Spleen (tissue), 11 donors: ENCODE measurements at regions not wholly inside any gene's neighbourhood (a gene's known extent, or its start where the extent isn't known, plus 50 kb on each side); places are given as distances from the start of the nearest gene placed in this dataset.
A peak's percentile ranks its signal among the peaks of the same experiment; 100 is the strongest.

Source experiments
- DNase-seq: peaks from one replicate; pipeline ENCODE4 v3.0.0-alpha.2; 2020
- H3K27ac ChIP-seq, 8 donors: fragments of 200-600 bp; sonication (generic) in 7 of 8; 1 replicate in 4 of 8; 2 replicates in 4 of 8; pipeline versions ENCODE4 v1.5.0 to v1.8.0; 2016 to 2021; ENCODE audit warnings: inconsistent platforms in 4 of 8, mild to moderate bottlenecking in 4 of 8, moderate library complexity in 1 of 8
- H3K27me3 ChIP-seq, 7 donors: fragments of 200-600 bp; sonication (generic) in 6 of 7; replicated peaks in 1 of 7; 1 replicate in 4 of 7; 2 replicates in 3 of 7; pipeline versions ENCODE4 v1.5.0 to v1.8.0; 2016 to 2021; ENCODE audit warnings: inconsistent platforms in 3 of 7, mild to moderate bottlenecking in 1 of 7
- H3K36me3 ChIP-seq, 6 donors: fragments of 200-600 bp; sonication (generic) in 5 of 6; 1 replicate in 4 of 6; 2 replicates in 2 of 6; pipeline versions ENCODE4 v1.5.0 to v1.8.0; 2016 to 2021; ENCODE audit warnings: inconsistent platforms in 2 of 6
- H3K4me1 ChIP-seq, 6 donors: fragments of 200-600 bp; sonication (generic) in 5 of 6; 1 replicate in 3 of 6; 2 replicates in 3 of 6; pipeline versions ENCODE4 v1.5.0 to v1.8.0; 2016 to 2021; ENCODE audit warnings: inconsistent platforms in 3 of 6
- H3K4me3 ChIP-seq, 8 donors: fragments of 200-600 bp; sonication (generic) in 7 of 8; 1 replicate in 4 of 8; 2 replicates in 4 of 8; pipeline versions ENCODE4 v1.5.0 to v1.8.0; 2016 to 2021; ENCODE audit warnings: inconsistent platforms in 4 of 8, mild to moderate bottlenecking in 4 of 8, moderate library complexity in 2 of 8
- H3K9me3 ChIP-seq, 8 donors: fragments of 200-600 bp; sonication (generic) in 7 of 8; 1 replicate in 4 of 8; 2 replicates in 4 of 8; pipeline versions ENCODE4 v1.5.0 to v1.8.0; 2016 to 2021; ENCODE audit warnings: inconsistent platforms in 4 of 8
- POLR2A ChIP-seq, 3 donors: fragments of 450-650 bp; IDR thresholded peaks; one replicate each; pipeline ENCODE4 v1.5.1; 2017; ENCODE audit warnings: antibody characterized with exemption in 3 of 3, mild to moderate bottlenecking in 1 of 3
- POLR2AphosphoS5 ChIP-seq, 3 donors: sonication (generic); formaldehyde crosslinking; IDR thresholded peaks; one replicate each; pipeline ENCODE4 v1.5.1; 2017; ENCODE audit warnings: antibody characterized with exemption in 3 of 3
- WGBS, 5 donors: extraction: QIAGEN DNeasy Blood & Tissue Kit in 3 of 5; methylation state at CpG; one replicate each; pipeline versions ENCODE4 v1.1.5 to v1.1.7; 2013 to 2018; 5-methylcytosine and 5-hydroxymethylcytosine counted together
- intact Hi-C: fragments of 100-400 bp; cut with DNase I; formaldehyde crosslinking; loops from one replicate; pipeline ENCODE4 v1.15.0; 2023; ENCODE audit warnings: low total_unique reads
- TF ChIP-seq, protein P1 (sequence below), 11 experiments: fragments of 200-600 bp in 7 of 11; fragments of 450-650 bp in 4 of 11; sonication (generic) in 4 of 11; IDR thresholded peaks in 8 of 11; conservative IDR thresholded peaks in 3 of 11; 1 replicate in 7 of 11; 2 replicates in 4 of 11; pipeline versions ENCODE4 v1.4.0 to v1.8.0; 2016 to 2021; ENCODE audit warnings: antibody characterized with exemption in 11 of 11, inconsistent platforms in 4 of 11, mild to moderate bottlenecking in 1 of 11
- donor health status: healthy with polysubstance abuse.
- donor health status: DM: no; HTN: no; CAD: no; lungs with moderate emphysema.
- donor health status: DM: no; HTN: no; CAD: no.
- donor health status: Bipolar disorder and iron deficiency.
- donor health status: healthy.
- donor health status: DM: no; HTN: no; CAD: no.
- donor health status: DM: yes; HTN: yes; CAD: no.

DNA sequence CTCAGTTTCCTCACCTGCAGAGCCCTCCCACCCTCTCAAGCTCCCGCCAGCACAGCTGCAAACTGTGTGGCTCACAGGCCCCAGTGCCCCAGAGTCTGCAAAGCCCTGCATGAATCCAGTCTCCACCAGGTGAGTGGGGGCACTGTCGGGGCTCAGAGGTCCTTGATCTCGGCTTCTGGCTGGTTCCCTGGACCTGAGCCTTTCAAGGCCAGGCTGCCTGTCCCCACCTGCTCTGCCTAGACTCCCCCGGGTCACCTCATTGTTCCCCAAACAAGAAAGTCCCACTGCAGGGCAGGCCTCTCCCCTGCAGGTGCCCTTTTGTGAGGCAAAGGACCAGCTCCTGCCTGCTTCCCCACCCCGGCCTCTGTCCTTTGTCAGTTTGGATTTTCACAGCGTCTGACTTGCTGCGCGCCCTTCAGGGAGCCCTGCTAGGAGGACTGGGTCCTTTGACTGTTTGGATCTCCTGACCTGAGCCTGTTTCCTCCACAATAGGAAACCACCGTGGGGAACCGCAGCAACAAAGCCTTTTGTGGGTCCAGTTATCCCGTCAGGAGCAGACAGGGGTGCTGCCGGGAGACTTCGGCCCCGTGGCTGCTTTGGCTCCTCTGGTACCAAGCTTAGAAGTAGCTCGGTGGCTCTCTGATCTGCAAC, 200.5 kb upstream of the HDAC4 start:
- peaks cover 0 to 31% (median 10%) of the 10 kb centered on the region in 6 donors for H3K4me1 ChIP-seq
- TF ChIP-seq POLR2AphosphoS5 (IDR thresholded peaks at IDR 0.05) (no peak), POLR2A (IDR thresholded peaks at IDR 0.05) (no peak)
- TF ChIP-seq, protein P1, sequence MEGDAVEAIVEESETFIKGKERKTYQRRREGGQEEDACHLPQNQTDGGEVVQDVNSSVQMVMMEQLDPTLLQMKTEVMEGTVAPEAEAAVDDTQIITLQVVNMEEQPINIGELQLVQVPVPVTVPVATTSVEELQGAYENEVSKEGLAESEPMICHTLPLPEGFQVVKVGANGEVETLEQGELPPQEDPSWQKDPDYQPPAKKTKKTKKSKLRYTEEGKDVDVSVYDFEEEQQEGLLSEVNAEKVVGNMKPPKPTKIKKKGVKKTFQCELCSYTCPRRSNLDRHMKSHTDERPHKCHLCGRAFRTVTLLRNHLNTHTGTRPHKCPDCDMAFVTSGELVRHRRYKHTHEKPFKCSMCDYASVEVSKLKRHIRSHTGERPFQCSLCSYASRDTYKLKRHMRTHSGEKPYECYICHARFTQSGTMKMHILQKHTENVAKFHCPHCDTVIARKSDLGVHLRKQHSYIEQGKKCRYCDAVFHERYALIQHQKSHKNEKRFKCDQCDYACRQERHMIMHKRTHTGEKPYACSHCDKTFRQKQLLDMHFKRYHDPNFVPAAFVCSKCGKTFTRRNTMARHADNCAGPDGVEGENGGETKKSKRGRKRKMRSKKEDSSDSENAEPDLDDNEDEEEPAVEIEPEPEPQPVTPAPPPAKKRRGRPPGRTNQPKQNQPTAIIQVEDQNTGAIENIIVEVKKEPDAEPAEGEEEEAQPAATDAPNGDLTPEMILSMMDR (IDR thresholded peaks at IDR 0.05 in 8 of 11, conservative IDR thresholded peaks at IDR 0.05 in 3 of 11), result no peak
- peak; percentile 49 for DNase-seq
- no peaks in the 10 kb centered on the region for H3K36me3 ChIP-seq
- peaks cover 0 to 6% (median 0%) of the 10 kb centered on the region in 7 donors for H3K27me3 ChIP-seq
- no peak overlapping the region for H3K4me3 ChIP-seq
- H3K9me3 ChIP-seq, result no peaks in the 10 kb centered on the region
- WGBS, 5 donors, result 78 to 83% (median 82%) methylated on average over 14 to 15 of the region's 15 CpGs
- no peak overlapping the region for H3K27ac ChIP-seq
- intact Hi-C loops, result no loop called here

DNA sequence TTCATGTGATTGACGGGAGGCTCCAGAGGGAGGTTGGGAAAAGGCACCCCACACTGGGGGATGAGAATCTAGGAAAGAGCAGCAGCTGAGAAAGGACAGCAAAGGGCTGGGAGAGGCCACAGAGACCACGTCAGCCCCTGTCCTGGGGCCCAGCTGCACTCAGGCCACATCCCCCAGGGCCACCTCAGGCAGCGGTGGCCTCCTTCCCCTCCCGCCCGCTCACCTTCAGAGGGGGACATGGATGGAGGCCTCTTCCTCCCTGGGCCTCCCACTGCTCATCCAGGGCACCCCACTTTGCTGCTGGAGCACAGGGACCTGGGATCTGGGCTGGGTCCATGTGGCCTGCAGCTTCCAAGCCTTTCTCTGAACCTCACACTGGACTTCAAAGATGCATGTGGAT, 199.8 kb upstream of the HDAC4 start:
- DNase-seq, result peak; percentile 32
- Histone ChIP-seq H3K9me3 (no peaks in the 10 kb centered on the region), H3K4me1 (peaks cover 0 to 25% (median 5%) of the 10 kb centered on the region in 6 donors), H3K4me3 (no peak overlapping the region), H3K27ac (no peak overlapping the region), H3K27me3 (peaks cover 0 to 6% (median 0%) of the 10 kb centered on the region in 7 donors), H3K36me3 (no peaks in the 10 kb centered on the region)
- WGBS, 5 donors, result 68 to 77% (median 75%) methylated on average over 5 of the region's 5 CpGs
- intact Hi-C loops, result no loop called here
- TF ChIP-seq POLR2AphosphoS5 (IDR thresholded peaks at IDR 0.05) (no peak), POLR2A (IDR thresholded peaks at IDR 0.05) (no peak)
- TF ChIP-seq, protein P1 (IDR thresholded peaks at IDR 0.05 in 8 of 11, conservative IDR thresholded peaks at IDR 0.05 in 3 of 11), result no peak

DNA sequence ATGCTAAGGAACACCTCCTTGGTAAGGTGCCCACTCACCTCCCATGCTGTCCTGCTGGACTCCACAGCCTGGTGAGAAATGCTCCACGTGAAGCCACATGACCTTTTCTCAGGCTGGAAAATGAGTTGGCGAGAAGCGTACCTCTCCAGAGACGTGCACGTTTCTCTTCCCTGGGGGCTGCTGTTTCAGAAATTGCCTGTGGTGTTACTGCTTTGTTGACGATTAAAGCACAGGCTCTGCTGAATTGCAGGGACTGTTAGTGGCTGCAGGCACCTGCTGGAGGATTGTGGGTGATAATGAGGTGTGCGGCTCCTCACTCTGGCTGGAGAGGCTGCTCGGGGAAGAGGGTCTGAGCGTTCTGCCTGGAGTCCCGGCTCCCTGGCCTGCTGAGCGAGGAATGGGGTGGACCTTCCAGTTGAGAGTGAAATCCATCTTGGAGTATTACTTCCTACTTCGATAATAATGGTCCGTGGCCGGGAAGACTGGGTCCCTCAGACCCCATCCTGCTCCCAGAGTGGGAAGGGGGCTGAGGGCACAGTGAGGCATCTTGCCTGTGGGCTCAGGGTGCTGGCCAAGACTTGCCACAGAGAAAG, 199.3 kb upstream of the HDAC4 start:
- intact Hi-C loops, result no loop called here
- no peak overlapping the region for H3K27ac ChIP-seq
- 87 to 91% (median 89%) methylated on average over 14 of the region's 14 CpGs for WGBS, 5 donors
- H3K4me1 ChIP-seq, result peaks cover 0 to 19% (median 5%) of the 10 kb centered on the region in 6 donors
- TF ChIP-seq POLR2A (IDR thresholded peaks at IDR 0.05) (no peak), POLR2AphosphoS5 (IDR thresholded peaks at IDR 0.05) (no peak)
- TF ChIP-seq, protein P1 (IDR thresholded peaks at IDR 0.05 in 8 of 11, conservative IDR thresholded peaks at IDR 0.05 in 3 of 11), result no peak
- H3K4me3 ChIP-seq, result no peak overlapping the region
- no peaks in the 10 kb centered on the region for H3K9me3 ChIP-seq
- H3K36me3 ChIP-seq, result no peaks in the 10 kb centered on the region
- peaks cover 0 to 6% (median 0%) of the 10 kb centered on the region in 7 donors for H3K27me3 ChIP-seq
- DNase-seq, result peak; percentile 54

DNA sequence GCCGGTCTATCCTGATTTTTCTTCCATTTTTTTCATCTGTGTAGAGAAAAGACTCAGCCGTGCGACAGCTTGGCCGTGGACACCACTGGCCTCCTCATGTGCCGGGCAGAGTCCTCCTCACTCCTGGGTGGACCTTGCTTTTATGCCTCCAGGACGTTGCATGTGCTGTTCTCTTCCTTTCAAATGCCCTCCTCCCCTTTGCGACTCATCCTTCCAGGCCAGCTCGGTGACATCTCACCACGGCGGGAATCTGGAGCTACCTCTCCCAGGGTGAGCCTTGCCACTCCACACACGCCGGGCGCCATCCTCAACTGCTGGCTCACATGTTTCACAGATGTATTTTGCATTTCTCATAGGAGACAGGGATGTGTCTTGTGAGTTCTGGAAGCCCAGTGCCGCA, 198.5 kb upstream of the HDAC4 start:
- DNase-seq, result peak; percentile 52
- intact Hi-C loops, result no loop called here
- 85 to 90% (median 88%) methylated on average over 14 of the region's 14 CpGs for WGBS, 5 donors
- Histone ChIP-seq H3K9me3 (no peaks in the 10 kb centered on the region), H3K4me1 (peaks cover 0 to 19% (median 5%) of the 10 kb centered on the region in 6 donors), H3K4me3 (no peak overlapping the region), H3K27ac (no peak overlapping the region), H3K36me3 (no peaks in the 10 kb centered on the region), H3K27me3 (peaks cover 0 to 6% (median 0%) of the 10 kb centered on the region in 7 donors)
- TF ChIP-seq, protein P1 (IDR thresholded peaks at IDR 0.05 in 8 of 11, conservative IDR thresholded peaks at IDR 0.05 in 3 of 11), result no peak
- TF ChIP-seq POLR2AphosphoS5 (IDR thresholded peaks at IDR 0.05) (no peak), POLR2A (IDR thresholded peaks at IDR 0.05) (no peak)
